HG03432 (cell line): ENCODE measurements at regions not wholly inside any gene's neighbourhood (a gene's known extent, or its start where the extent isn't known, plus 50 kb on each side); places are given as distances from the start of the nearest gene placed in this dataset.

Source experiments
- ATAC-seq: cut with Tn5 transposase; IDR thresholded peaks from one replicate; pipeline ENCODE4 v1.9.1; 2021; ENCODE audit warnings: mild to moderate bottlenecking, moderate library complexity; ENCODE audit not compliant: unreplicated experiment

DNA sequence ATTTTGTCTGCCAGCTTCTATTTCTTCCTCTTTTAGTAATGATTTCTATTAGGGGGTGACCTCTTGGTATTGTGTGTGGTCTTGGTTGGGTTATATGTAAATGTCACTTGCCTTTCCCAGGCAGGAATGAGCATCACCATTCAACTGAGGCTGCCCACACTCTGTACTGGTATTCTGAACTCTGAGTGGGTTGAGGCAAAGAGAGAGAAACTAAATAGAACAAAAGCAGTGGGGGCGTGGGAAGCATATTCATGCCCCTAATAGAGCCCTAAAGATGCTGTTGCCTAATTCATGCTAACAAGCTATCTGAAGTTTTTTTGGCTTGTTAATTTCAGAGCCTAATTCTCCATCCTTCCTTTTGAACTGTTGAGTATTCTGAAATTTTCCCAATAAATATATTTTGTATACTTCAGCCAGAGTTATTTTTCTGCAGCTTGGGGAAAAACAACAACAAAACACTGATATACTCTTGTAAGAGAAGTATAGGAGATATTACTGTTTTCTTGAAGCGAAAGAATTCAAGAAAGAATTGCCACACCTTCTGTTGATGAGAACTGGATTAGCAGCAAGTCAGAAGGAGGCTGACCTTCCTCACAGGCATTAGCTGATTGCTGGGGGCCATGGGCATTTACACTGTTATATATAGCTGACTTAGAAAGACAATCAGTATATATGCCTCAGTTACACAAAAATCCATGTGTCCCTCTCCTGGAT, 315.8 kb upstream of the KLF12 start:
- no peak for ATAC-seq

DNA sequence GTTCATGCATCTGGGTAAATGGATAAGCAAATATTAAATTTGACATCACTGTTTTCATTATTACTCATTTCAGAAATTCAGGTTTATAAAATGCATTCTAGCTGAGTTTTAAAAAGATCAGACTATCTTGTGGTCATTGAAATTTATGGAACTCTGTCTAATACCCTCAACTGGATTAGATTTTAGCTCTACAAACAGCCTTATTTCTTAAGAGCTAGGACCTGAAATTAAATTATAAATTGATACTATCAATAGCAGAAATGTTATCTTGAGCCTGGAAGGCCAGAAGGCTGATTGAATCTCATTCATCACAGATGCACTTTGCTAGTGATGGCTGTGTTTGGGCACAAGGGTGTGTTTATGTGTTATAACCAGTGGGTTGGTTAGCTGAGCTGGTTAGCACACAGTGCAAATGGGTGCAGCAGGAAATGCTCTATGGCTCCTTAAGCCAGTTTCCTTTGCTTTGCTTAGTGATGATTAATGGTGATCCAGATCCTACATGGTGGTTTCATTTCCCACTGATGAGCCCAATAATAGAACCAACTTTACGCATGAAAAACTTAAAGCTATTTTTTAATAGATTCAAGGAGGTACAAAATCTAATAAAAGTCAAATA, 310.8 kb upstream of the KLF12 start:
- no peak for ATAC-seq

DNA sequence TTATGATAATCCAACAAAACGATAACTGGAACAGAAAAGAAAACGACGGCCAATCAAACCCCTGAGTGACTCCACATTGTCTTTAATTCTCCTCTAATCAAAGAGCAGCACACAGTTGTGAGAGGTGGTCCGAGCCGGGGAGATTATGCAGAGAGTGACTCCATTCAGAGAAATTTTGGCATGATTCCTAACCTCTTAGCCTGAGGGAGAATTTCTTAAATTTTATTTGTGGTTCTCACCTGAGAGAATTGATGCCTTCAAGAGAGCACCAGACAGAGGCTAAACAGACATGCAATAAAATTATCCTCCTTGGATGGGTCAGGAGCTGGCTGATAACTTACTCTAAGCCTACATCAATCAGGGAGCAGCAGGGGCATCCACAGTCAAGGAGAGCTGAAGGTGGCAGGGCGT, 310.0 kb upstream of the KLF12 start:
- no peak for ATAC-seq

DNA sequence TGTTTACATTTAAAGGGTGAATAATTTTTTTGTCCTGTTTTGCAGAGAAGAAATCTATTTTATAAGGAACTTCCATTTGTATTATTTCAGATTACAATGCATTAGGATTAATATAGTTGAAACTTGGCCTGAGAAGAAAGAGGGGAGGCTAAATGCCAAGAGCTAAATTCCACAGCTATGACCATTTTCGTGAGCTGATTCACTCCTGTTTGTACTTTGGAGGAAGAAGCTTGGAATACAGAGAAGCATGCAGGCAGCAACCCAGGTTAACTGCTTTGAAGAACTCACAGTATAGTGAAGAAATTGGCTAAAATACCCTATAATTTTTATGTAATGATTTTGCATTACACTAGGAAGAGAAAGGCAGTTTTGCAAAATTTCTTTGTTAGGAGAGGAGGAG, 309.4 kb upstream of the KLF12 start:
- ATAC-seq = no peak

DNA sequence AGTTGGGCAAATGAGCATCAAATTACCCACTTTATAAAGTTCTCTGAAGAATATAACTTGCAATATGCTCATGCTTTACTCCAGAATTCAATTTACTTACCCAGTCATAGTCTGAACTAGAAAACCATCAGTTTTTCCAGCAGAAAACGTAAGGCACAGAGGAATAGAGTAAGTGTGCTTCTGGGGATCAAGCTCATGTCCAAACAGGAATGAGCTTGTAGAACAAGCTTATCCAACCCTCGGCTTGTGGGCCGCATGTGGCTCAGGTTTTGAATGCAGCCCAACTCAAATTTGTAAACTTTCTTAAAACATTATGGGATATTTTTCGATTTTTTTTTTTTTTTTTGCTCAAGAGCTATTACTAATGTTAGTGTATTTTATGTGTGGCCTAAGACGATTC, 308.5 kb upstream of the KLF12 start:
- no peak for ATAC-seq

DNA sequence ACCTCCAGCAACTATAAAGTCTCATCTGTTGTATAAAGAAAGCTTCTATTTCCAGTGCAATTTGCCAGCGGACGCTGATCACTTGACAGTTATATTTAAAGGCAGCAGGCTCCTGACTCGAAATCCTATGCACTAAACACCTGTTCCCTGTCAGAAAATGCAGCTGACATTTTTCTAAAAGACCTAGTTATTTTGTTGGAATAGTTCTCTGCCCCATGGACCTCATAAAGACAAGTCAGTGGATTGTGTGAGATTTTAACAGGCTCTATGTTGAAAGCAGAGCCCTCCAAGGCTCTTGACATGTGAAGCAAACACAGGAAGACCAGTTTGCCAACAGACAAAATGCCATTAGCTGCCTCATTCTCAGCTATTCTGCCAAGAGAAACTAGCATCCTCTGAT, 304.7 kb upstream of the KLF12 start:
- no peak for ATAC-seq

DNA sequence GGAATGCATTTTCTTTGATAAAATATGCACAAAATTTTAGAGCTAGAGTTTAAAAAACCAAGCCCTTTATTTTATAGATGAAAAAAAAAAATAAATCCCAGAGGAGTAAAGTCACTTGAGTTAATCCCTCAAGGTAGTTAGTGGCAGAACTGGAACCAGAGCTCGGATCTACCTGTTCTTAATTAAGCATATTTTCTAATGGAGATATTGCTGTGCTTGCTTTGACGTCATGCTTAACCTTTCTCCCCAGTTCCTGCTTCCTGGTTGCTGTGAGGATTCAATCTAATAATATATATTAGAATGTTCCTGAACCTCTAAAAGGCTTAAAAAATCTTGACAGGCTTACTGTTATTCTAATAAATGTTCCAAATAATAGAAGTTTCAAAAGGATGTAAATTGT, 300.6 kb upstream of the KLF12 start:
- no peak for ATAC-seq

DNA sequence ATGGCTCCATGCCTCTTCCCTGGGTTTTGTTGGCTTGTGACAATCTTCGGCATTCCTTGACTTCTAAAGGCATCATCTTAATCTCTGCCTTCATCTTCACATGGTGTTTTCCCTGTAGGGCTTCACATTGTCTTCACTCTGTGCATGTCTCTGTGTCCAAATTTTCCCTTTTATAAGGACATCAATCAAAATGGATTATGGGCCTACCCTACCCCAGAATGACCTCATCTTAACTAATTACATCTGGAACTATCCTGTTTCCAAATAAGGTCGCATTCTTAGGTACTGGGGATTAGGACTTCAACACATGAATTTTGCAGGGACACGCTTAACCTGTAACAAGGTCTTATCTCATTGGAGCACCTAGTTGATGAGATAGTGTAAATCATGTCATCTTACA, 290.3 kb upstream of the KLF12 start:
- ATAC-seq = no peak

DNA sequence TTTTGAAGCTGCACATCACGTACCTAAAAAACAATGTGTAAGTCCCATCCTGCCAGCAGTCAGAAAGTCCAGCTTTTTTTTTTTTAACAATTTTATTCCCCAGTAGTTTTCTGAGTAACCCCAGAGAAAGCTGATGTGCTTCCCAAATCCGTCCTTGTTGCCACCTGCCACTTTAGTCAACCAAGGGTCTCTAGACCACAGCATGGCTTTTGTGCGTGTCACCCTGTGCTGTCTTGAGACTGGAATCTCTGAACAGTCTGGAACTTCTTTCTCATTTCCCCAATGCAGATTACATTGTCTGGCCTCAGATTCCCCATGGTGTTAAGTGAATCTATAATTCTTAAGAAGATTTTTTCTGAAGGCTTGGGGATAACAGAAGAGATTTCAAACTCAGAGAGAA, 289.2 kb upstream of the KLF12 start:
- ATAC-seq = no peak

DNA sequence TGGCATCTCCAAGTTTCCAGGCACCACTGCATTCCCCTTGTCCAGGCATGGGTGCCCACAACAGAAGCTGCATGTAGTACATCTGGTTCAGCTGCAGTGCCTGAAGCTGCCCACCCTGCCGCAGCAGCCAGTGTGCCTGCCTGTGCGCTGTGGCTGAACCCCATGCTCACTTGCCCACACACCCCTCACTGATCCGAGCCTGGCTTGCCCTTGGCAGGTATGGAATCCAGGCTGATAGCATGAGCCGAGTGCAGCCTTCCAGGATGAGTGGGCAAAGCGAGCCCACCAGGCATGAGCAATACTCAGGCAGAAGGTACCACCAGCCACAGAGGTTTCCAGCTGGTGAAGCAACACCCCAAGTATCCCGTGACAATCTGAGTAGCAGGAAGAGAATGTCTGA, 280.3 kb upstream of the KLF12 start:
- ATAC-seq = no peak

DNA sequence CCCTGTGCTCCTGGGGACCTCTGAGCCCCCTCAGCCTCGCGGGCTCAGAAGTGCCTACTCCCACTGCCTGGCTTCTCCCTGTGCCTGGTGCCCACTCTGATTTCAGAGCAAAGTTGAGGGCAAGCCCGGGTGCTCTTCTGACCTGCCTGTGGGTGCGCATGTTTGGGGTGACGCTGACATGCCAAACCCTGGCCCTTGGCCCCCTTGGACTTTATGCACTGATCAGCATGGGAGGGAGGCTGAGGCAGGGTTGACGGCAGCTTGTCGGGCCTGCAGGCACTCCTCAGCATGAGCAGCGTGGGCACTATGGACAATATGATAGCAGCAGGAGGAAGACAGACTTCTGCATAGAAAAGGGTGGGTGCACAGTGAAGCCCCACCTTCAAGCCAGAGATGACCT, 279.3 kb upstream of the KLF12 start:
- ATAC-seq = no peak

DNA sequence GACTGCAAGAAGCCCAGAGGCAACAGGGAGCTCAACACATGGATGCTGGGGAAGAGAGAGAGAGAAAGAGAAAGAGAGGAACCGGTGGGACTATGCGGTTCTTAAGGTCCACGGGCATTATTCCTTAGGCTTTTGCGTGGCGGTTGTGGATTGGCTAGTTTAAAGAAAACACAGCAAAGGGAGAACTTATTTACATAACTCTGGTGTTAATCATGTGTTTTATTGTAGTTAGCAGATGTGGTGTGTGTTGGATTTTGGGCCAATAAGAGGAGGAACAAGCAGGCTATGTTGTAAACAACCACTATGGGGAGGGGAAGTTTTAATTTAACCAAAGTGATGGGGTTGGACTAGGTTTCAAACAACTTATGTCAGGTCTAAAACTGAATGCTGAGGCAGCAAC, 275.3 kb upstream of the KLF12 start:
- no peak for ATAC-seq

DNA sequence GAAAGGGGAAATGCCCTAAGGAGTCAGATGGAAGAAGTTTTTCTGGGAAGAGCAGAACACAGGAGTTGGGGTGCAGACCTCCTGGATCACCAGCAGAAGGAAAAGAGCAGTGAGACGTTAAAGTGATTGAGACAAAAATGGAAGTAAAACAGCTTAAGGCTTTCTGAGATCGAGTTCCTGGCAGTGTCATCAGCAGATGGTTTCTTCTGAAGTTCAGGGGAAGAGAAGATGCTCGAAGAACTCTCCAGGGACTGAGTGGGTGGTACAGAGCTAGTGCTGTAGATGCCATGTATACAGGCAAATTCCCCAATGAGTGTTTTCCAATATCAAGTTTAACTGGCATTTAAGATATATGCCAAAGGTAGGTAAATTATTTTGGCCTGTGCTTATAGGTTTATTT, 272.2 kb upstream of the KLF12 start:
- no peak for ATAC-seq

DNA sequence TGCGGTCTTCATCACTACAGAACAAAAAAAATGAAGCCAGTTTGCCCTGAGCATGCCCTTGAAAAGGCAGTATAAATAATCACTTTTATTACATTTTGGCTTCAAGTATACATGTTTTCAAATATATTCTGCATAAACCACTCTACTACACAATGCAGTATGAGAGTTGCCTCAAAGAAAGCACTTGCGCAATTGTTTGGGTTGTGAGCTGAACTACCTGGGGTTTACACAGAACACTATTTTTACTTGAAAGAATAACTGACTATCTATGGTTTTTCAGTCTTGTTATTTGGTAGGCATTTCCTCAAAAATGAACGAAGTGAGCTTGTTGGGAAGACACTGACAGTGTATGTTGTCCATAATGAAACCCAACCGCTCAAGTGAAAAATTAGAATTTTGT, 264.4 kb upstream of the KLF12 start:
- no peak for ATAC-seq

DNA sequence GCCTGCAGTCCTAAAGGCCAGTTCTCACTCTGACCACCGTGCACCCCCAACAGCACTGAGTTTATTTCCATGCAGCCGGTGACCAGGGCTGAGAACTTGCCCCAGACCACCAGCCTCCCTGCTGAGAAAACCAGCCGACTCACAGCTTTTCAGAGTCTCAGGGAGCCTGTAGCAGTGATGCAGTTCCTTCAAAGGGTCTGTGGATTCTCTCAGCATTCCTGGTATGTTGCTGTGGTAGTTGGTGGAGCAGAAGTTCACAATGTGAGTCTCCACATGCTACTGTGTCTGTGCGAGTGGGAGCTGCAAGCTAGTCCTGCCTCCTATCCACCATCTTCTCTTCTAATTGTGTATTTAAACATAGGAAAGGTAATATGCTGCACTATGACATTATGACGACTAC, 254.9 kb upstream of the KLF12 start:
- ATAC-seq = no peak

DNA sequence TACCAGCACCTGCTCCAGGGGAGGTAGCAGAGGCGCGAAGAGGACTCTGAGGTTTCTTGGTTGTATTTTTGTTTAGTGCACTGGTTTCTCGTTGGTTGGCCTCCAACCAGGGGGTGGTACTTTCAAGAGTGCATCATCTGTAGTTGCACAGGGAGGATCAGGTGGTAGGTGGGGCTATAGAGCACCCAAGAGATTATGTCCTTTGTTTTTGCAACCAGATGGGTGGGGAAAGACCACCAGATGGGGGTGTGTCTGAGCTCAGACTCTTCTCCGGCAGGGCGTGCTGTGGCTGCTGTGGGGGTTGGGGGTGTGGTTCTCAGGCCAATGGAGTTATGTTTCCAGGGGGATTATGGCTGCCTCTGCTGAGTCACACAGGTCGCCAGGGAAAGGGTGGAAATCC, 254.4 kb upstream of the KLF12 start:
- ATAC-seq = no peak

DNA sequence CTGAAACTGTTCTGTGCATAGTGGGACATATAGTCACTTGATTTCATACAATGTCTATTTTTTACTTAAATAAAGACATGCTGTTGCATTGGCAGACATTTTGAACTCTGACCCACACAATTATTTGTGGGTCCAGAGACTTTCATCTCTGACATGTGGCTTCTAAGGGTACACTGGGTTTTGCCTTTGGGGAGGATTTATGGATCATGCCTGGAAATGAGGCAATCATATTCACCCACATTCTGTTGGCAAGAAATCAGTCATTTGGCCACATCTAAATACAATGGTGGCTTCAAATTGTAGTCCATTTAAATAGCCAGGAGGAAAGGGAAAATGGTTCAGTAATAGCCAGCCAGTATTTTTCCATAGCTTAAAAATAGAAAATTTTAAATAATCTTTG, 238.3 kb upstream of the KLF12 start:
- ATAC-seq = no peak

DNA sequence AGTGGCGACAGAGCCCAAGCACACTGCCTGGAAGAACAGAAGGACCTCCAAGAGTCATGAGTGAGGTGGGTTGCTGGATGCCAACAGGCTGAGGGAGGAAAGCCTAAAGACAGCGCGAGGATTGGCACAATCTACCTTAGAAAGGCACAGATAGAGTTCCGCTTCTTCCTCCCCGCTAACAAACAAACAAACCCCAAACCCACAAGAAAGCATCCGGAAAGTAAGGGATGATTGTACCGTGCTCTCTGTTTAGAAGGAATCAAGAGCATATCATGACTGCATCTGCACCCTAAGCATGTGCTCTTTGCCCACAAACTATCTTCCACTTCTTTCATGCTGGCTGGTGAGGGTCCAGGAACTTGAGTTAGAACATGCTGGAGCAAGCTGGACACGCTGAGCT, 233.0 kb upstream of the KLF12 start:
- no peak for ATAC-seq

DNA sequence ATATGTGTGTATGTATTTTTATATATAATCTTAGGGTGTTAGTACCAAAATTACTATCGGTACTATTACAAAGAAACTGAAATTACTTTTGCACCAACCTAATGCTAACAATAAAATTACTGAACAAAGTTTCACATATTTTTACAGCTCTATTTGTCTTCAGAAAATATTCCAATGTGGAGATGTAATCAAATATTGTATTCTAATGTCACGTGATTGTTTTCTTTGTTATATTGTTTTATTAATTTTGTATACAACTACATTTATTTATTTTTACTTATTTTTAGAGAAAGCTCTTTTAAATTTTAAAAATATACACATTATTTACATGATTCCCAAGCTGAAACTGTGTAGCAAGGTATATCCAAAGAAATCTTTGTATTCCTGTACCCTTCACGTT, 227.1 kb upstream of the KLF12 start:
- no peak for ATAC-seq

DNA sequence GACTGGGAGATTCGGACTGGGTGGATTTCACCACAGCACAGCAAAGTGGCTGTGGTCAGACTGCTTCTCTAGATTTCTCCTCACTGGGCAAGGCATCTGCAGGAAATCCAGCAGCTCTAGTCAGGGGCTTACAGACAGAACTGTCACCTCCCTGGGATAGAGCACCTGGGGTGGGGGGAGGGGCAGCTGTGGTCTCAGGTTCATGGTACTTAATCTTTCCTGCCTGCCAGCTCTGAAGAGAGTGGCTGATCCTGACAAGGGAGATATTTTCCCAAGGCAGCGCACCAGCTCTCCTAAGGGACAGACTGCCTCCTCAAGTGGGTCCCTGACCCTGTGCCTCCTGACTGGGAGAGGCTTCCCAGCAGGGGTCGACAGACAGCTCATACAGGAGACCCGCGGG, 212.8 kb upstream of the KLF12 start:
- ATAC-seq = no peak

DNA sequence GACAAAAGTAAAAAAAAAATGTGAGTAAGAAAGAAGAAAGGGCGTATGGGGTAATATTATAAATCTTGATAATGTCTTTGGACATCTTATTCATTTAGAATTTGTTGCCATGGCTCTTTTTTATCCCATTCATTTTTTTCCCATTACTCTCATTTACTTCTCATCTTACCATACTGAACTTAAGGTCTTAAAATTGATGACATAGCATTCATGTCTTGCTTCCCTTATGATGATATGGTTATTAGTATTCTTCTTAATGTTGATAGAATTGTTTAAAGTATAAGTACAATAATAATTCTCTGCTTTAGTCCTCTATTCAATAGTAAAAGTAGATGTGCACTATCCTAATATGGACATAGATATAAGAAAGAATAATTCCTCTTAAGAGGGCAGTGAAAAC, 204.1 kb upstream of the KLF12 start:
- ATAC-seq = no peak

DNA sequence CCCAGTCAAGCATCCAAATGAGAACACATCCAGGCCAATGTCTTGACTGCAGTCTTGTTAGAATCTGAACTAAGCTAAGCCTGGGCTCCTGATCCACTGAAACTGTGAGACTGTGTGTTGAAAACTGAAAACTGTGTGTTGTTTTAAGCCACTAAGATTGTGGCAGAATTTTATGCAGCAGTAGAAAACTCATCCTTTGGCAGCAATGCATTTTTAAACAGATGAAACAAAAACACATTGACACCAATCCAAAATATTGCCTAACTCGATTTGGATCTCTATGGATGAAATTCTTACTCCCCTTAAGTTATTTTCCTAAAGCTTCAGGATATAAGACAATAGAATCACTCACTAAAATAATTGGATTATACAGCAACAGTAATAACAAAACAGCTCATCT, 202.3 kb upstream of the KLF12 start:
- no peak for ATAC-seq

DNA sequence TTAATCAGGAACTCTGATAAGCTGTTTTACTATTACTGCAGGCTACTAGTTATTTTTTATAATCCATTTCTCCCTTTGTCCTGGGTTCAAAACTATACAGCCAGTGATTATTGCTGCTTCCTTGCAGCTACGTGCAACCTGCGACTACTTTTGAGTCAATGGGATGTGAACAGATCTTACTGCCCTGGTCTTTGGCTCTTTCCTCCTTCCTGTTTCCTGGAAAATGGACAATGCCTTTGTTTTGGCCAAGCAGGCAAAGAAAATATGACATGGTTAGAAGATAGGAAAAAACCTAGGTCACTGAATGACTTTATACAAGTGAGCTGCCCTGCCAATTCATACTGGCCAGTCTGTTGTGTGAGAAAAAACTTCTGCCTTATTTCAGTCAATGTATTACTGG, 201.2 kb upstream of the KLF12 start:
- ATAC-seq = no peak
